Adrenal gland (tissue), 5 donors: ENCODE measurements at regions not wholly inside any gene's neighbourhood (a gene's known extent, or its start where the extent isn't known, plus 50 kb on each side); places are given as distances from the start of the nearest gene placed in this dataset.

Experiments used
- POLR2A ChIP-seq, 2 donors: fragments of 450-650 bp; IDR thresholded peaks; one replicate each; pipeline ENCODE4 v1.6.1; 2017; ENCODE audit warnings: antibody characterized with exemption in 2 of 2, mild to moderate bottlenecking in 2 of 2, moderate library complexity in 1 of 2
- TF ChIP-seq, protein P1 (sequence below), 6 experiments: fragments of 450-650 bp in 4 of 6; fragments of 200-600 bp in 2 of 6; sonication (generic) in 1 of 6; IDR thresholded peaks; 1 replicate in 5 of 6; 2 replicates in 1 of 6; pipeline versions ENCODE4 v1.5.1 to v1.8.0; 2016 to 2021; ENCODE audit warnings: antibody characterized with exemption in 6 of 6, mild to moderate bottlenecking in 2 of 6, moderate library complexity in 1 of 6
- donor health status: DM: no; HTN: no; CAD: no.

DNA sequence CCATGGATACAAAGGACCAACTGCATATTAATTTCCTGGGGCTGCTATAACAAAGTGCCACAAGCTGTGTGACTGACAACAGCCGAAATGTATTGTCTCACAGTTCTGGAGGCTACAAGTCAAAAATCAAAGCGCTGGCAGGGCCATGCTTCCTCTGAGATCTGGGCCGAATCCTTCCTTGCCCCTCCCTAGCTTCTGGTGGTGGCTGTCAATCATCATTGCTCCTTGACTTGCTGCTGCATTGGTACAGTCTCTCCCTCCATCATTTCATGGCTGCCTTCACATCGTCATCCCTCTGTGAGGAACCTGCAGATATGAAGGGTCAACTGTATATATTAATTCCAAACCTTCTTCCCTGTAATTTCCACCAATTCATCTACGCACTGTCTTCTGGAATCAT, 118.3 kb downstream of the EXOC5 start:
- TF ChIP-seq POLR2A (IDR thresholded peaks at IDR 0.05): no peak
- TF ChIP-seq, protein P1, sequence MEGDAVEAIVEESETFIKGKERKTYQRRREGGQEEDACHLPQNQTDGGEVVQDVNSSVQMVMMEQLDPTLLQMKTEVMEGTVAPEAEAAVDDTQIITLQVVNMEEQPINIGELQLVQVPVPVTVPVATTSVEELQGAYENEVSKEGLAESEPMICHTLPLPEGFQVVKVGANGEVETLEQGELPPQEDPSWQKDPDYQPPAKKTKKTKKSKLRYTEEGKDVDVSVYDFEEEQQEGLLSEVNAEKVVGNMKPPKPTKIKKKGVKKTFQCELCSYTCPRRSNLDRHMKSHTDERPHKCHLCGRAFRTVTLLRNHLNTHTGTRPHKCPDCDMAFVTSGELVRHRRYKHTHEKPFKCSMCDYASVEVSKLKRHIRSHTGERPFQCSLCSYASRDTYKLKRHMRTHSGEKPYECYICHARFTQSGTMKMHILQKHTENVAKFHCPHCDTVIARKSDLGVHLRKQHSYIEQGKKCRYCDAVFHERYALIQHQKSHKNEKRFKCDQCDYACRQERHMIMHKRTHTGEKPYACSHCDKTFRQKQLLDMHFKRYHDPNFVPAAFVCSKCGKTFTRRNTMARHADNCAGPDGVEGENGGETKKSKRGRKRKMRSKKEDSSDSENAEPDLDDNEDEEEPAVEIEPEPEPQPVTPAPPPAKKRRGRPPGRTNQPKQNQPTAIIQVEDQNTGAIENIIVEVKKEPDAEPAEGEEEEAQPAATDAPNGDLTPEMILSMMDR (IDR thresholded peaks at IDR 0.05): no peak
